ENCODE measurements at regions not wholly inside any gene's neighbourhood (a gene's known extent, or its start where the extent isn't known, plus 50 kb on each side); places are given as distances from the start of the nearest gene placed in this dataset.

- Histone ChIP-seq H3T11ph (ENCODE audit: low read length) (no peak overlapping the region), H2AK5ac (ENCODE audit: insufficient read length, low read length) (no peak overlapping the region), H2BK15ac (ENCODE audit: low read depth, low read length) (no peak overlapping the region), H3K4me2 (ENCODE audit: insufficient read depth, insufficient read length, low read length) (no peak overlapping the region), H3K56ac (ENCODE audit: insufficient read length, low read depth, low read length) (no peak overlapping the region), H3K9ac (ENCODE audit: extremely low read depth, insufficient read length, low read length) (no peak overlapping the region), H3K4ac (ENCODE audit: low read depth, low read length) (no peak overlapping the region; the same call in 1 of the 2 replicates), H3K14ac (ENCODE audit: insufficient read depth, low read length) (peak overlapping the region; percentile 47; the same call in 1 of the 2 replicates), H2BK120ac (ENCODE audit: low read depth, low read length, poor library complexity, severe bottlenecking) (no peak overlapping the region), H3K23me2 (ENCODE audit: insufficient read length, low read depth, low read length, poor library complexity, severe bottlenecking) (no peaks in the 10 kb centered on the region), H2BK12ac (ENCODE audit: insufficient read length, low read depth, low read length) (no peak overlapping the region), H3K4me1 (ENCODE audit: insufficient read depth, low read length) (peaks cover 4% of the 10 kb centered on the region; the same call in 1 of the 2 replicates), H3K27me3 (ENCODE audit: insufficient read depth, low read length) (no peaks in the 10 kb centered on the region), H2BK20ac (ENCODE audit: low read depth, low read length, poor library complexity, severe bottlenecking) (no peak overlapping the region), H3K79me1 (ENCODE audit: insufficient read depth, low read depth, low read length, poor library complexity, severe bottlenecking) (no peaks in the 10 kb centered on the region), H4K5ac (ENCODE audit: insufficient read length, low read depth, low read length) (no peak overlapping the region), H3K9me3 (ENCODE audit: control insufficient read depth, low read depth, low read length) (no peaks in the 10 kb centered on the region), H3K79me2 (ENCODE audit: insufficient read depth, low read length) (no peaks in the 10 kb centered on the region), H2AFZ (ENCODE audit: low read length) (peak overlapping the region; percentile 6), H3K27ac (ENCODE audit: insufficient read length, low read depth, low read length) (peak overlapping the region; percentile 1), H4K91ac (ENCODE audit: insufficient read length, low read depth, low read length) (no peak overlapping the region), H4K8ac (replicated peaks; ENCODE audit: insufficient read length, low read depth, low read length) (no peak overlapping the region), H3K23ac (ENCODE audit: insufficient read length, low read depth, low read length) (no peak overlapping the region), H2BK5ac (ENCODE audit: insufficient read length, low read length) (no peak overlapping the region), H4K20me1 (ENCODE audit: control insufficient read depth, insufficient read depth, insufficient read length) (no peaks in the 10 kb centered on the region), H3K18ac (ENCODE audit: insufficient read length, low read depth, low read length) (peak overlapping the region; percentile 19)
- DNase-seq: no peak
- no CpG with 5 or more reads among the region's 2 CpGs for WGBS (ENCODE audit: extremely low coverage, insufficient read length, low lambda C conversion rate)
- H3K36me3 Mint-ChIP-seq (ENCODE audit: insufficient read depth in 1 of 3, low read depth in 3 of 3): no peaks in the 10 kb centered on the region; a peak in 2 of 7 replicates
- no peak overlapping the region for H3K4me3 Mint-ChIP-seq
- H3K4me1 Mint-ChIP-seq: peaks cover 31 to 38% of the 10 kb centered on the region in 2 experiments
- peaks cover 2% of the 10 kb centered on the region; the same call in 1 of the 2 replicates for H3K27me3 Mint-ChIP-seq (ENCODE audit: low read depth)
- H3K27ac Mint-ChIP-seq: peak overlapping the region; percentile 94 to 98 (median 94); a peak in 5 of 7 replicates
- peaks cover 0 to 4% of the 10 kb centered on the region in 2 experiments; a peak in 1 of 5 replicates for H3K9me3 Mint-ChIP-seq
- no peak for TF ChIP-seq CTCF (conservative IDR thresholded peaks at IDR 0.05)
These were observed 140.5 kb downstream of the TOMM20 start for GRCh38 chr1:234988155-234988517.

All from H9 (cell line).